SK-N-SH treated with all-trans-retinoic acid at 6 μM for 48 hours (cell line): ENCODE measurements at regions not wholly inside any gene's neighbourhood (a gene's known extent, or its start where the extent isn't known, plus 50 kb on each side); places are given as distances from the start of the nearest gene placed in this dataset.

Source experiments
- ARNTL ChIP-seq: fragments of 450-650 bp; formaldehyde crosslinking; IDR thresholded peaks from 2 replicates; pipeline ENCODE4 v1.5.0; 2020; ENCODE audit warnings: low read depth, mild to moderate bottlenecking, moderate library complexity, borderline replicate concordance
- BACH2 ChIP-seq: fragments of 250-450 bp; sonication (Bioruptor Pico); IDR thresholded peaks from 2 replicates; pipeline ENCODE4 v1.9.0; 2021; ENCODE audit warnings: mild to moderate bottlenecking, borderline replicate concordance
- CSDC2 ChIP-seq: fragments of 250-450 bp; sonication (Bioruptor Pico); IDR thresholded peaks from 2 replicates; pipeline ENCODE4 v1.5.0; 2020; ENCODE audit warnings: mild to moderate bottlenecking, moderate library complexity
- ESRRG ChIP-seq: fragments of 250-450 bp; sonication (Bioruptor Pico); IDR thresholded peaks from 2 replicates; pipeline ENCODE4 v1.6.1; 2021; ENCODE audit warnings: mild to moderate bottlenecking
- GLIS3 ChIP-seq: fragments of 250-450 bp; sonication (Bioruptor Pico); IDR thresholded peaks from 2 replicates; pipeline ENCODE4 v1.5.0; 2020; ENCODE audit warnings: mild to moderate bottlenecking, moderate library complexity
- PATZ1 ChIP-seq: fragments of 250-450 bp; sonication (Bioruptor Pico); IDR thresholded peaks from 2 replicates; pipeline ENCODE4 v1.8.0; 2020; ENCODE audit warnings: mild to moderate bottlenecking, moderate library complexity, borderline replicate concordance
- SNAI2 ChIP-seq: fragments of 250-450 bp; sonication (Bioruptor Pico); IDR thresholded peaks from 2 replicates; pipeline ENCODE4 v1.5.0; 2020; ENCODE audit warnings: mild to moderate bottlenecking, moderate library complexity
- TOX ChIP-seq: fragments of 250-450 bp; sonication (Bioruptor Pico); IDR thresholded peaks from 2 replicates; pipeline ENCODE4 v1.8.0; 2021; ENCODE audit warnings: mild to moderate bottlenecking, moderate library complexity, borderline replicate concordance
- ZFP30 ChIP-seq: fragments of 450-650 bp; formaldehyde crosslinking; IDR thresholded peaks from 2 replicates; pipeline ENCODE4 v1.5.0; 2022; ENCODE audit warnings: mild to moderate bottlenecking, moderate library complexity
- ZNF70 ChIP-seq: fragments of 450-650 bp; formaldehyde crosslinking; IDR thresholded peaks from 2 replicates; pipeline ENCODE4 v1.5.0; 2020; ENCODE audit warnings: mild to moderate bottlenecking, moderate library complexity

GRCh38 chr6:9517806-9518205, 897.1 kb downstream of the TFAP2A start:
- no peak for TF ChIP-seq ESRRG (CRISPR knock-in tag)
- TF ChIP-seq ZFP30 (CRISPR knock-in tag), result no peak
- no peak for TF ChIP-seq ZNF70 (CRISPR knock-in tag)
- TF ChIP-seq SNAI2 (CRISPR knock-in tag), result no peak
- no peak for TF ChIP-seq CSDC2
- no peak for TF ChIP-seq PATZ1 (CRISPR knock-in tag)
- TF ChIP-seq ARNTL (CRISPR knock-in tag), result no peak
- no peak for TF ChIP-seq GLIS3 (CRISPR knock-in tag)
- TF ChIP-seq BACH2, result no peak
- TF ChIP-seq TOX, result no peak
